ENCODE measurements at regions not wholly inside any gene's neighbourhood (a gene's known extent, or its start where the extent isn't known, plus 50 kb on each side); places are given as distances from the start of the nearest gene placed in this dataset.

GRCh38 chr7:85521108-85521694, 334.3 kb upstream of the SEMA3D start:
- no peak overlapping the region for H4K8ac ChIP-seq (ENCODE audit: low read depth, low read length)
- DNase-seq, result no peak
- no CpG with 5 or more reads among the region's 3 CpGs for WGBS (ENCODE audit: extremely low coverage, insufficient coverage, low lambda C conversion rate)
- no peaks in the 10 kb centered on the region for H3K79me1 ChIP-seq (ENCODE audit: low read length)
- H3K79me2 ChIP-seq (ENCODE audit: control insufficient read depth, insufficient read depth, low read length), result no peaks in the 10 kb centered on the region
- no peaks in the 10 kb centered on the region for H3K4me1 ChIP-seq (ENCODE audit: control insufficient read depth, low read depth, low read length)
- no peak overlapping the region for H3K4me3 ChIP-seq (ENCODE audit: low read length)
- H3K27ac ChIP-seq (ENCODE audit: low read depth, low read length), result no peak overlapping the region
- no peak overlapping the region for H2BK5ac ChIP-seq (ENCODE audit: low read length)
- no peaks in the 10 kb centered on the region for H3K27me3 ChIP-seq (ENCODE audit: insufficient read depth, low read length, poor library complexity)
- H2AK5ac ChIP-seq (ENCODE audit: low read length), result no peak overlapping the region
- H3K4me2 ChIP-seq (ENCODE audit: low read length), result no peak overlapping the region
- no peak overlapping the region for H3K56ac ChIP-seq (ENCODE audit: low read length)
- no peak overlapping the region for H3K4ac ChIP-seq (ENCODE audit: low read depth, low read length)
- H3K23ac ChIP-seq (ENCODE audit: low read length), result no peak overlapping the region
- no peaks in the 10 kb centered on the region for H3K36me3 ChIP-seq (ENCODE audit: control insufficient read depth, insufficient read depth, low read length)
- H3K18ac ChIP-seq (ENCODE audit: low read length), result no peak overlapping the region
- no peak overlapping the region for H2BK120ac ChIP-seq (ENCODE audit: low read depth, low read length)
- H3K9ac ChIP-seq (ENCODE audit: low read length), result no peak overlapping the region
- H2BK15ac ChIP-seq (replicated peaks; ENCODE audit: low read depth), result no peak overlapping the region
- H4K5ac ChIP-seq (ENCODE audit: low read length), result no peak overlapping the region

DNA sequence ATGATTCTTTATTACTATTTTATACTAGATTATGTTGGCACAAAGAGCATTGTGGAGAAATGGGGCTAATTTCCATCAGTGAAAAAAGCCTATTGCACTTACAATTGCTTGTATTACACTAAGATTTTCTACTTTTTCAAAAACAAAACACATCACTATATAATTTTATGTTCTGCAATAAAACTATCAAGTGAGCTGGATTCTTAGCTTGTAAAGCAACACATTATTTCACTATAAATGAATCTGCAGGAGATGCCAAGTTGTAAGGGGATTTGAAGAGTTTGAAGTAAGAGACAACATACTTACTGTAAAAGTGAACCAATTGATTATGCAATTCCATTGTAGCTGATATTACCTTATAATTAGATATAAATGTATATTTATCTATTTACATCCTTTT, 333.3 kb upstream of the SEMA3D start:
- H3K18ac ChIP-seq (ENCODE audit: low read length), result no peak overlapping the region
- DNase-seq, result no peak
- no peak overlapping the region for H2BK15ac ChIP-seq (replicated peaks; ENCODE audit: low read depth)
- H3K27me3 ChIP-seq (ENCODE audit: insufficient read depth, low read length, poor library complexity), result no peaks in the 10 kb centered on the region
- H2AK5ac ChIP-seq (ENCODE audit: low read length), result no peak overlapping the region
- no peak overlapping the region for H3K9ac ChIP-seq (ENCODE audit: low read length)
- no peak overlapping the region for H2BK120ac ChIP-seq (ENCODE audit: low read depth, low read length)
- H3K27ac ChIP-seq (ENCODE audit: low read depth, low read length), result no peak overlapping the region
- H3K36me3 ChIP-seq (ENCODE audit: control insufficient read depth, insufficient read depth, low read length), result no peaks in the 10 kb centered on the region
- no peak overlapping the region for H3K4me3 ChIP-seq (ENCODE audit: low read length)
- no peak overlapping the region for H3K4me2 ChIP-seq (ENCODE audit: low read length)
- no peak overlapping the region for H3K4ac ChIP-seq (ENCODE audit: low read depth, low read length)
- H3K4me1 ChIP-seq (ENCODE audit: control insufficient read depth, low read depth, low read length), result no peaks in the 10 kb centered on the region
- no peaks in the 10 kb centered on the region for H3K79me2 ChIP-seq (ENCODE audit: control insufficient read depth, insufficient read depth, low read length)
- H4K8ac ChIP-seq (ENCODE audit: low read depth, low read length), result no peak overlapping the region
- H3K79me1 ChIP-seq (ENCODE audit: low read length), result no peaks in the 10 kb centered on the region
- no peak overlapping the region for H4K5ac ChIP-seq (ENCODE audit: low read length)
- H3K56ac ChIP-seq (ENCODE audit: low read length), result no peak overlapping the region
- no peak overlapping the region for H3K23ac ChIP-seq (ENCODE audit: low read length)
- no peak overlapping the region for H2BK5ac ChIP-seq (ENCODE audit: low read length)

DNA sequence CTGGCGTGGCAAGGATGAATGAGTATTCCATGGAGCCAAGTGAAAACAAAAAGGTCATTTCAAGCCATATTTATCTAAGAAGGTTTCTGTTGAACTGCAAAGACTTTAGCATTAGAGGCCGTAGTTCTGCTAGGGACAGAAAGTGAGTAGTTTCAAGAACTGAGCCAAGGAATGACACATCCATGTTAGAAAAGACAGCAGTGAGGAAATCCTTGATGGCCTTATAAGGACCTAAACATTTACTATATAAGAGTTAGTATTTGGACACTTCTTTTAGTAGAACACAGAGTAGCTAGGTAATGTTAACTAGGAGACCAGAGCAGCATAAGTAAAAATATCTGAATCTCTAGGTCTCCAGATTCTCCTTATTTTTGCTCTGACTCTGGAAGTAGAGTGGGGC, 329.8 kb upstream of the SEMA3D start:
- no peak overlapping the region for H3K4me3 ChIP-seq (ENCODE audit: low read length)
- no peak overlapping the region for H3K23ac ChIP-seq (ENCODE audit: low read length)
- no peak overlapping the region for H2BK120ac ChIP-seq (ENCODE audit: low read depth, low read length)
- no peak overlapping the region for H3K18ac ChIP-seq (ENCODE audit: low read length)
- H4K8ac ChIP-seq (ENCODE audit: low read depth, low read length), result no peak overlapping the region
- H3K27ac ChIP-seq (ENCODE audit: low read depth, low read length), result no peak overlapping the region
- H3K4me2 ChIP-seq (ENCODE audit: low read length), result no peak overlapping the region
- H3K79me2 ChIP-seq (ENCODE audit: control insufficient read depth, insufficient read depth, low read length), result no peaks in the 10 kb centered on the region
- no peak overlapping the region for H4K5ac ChIP-seq (ENCODE audit: low read length)
- no peaks in the 10 kb centered on the region for H3K79me1 ChIP-seq (ENCODE audit: low read length)
- no peaks in the 10 kb centered on the region for H3K27me3 ChIP-seq (ENCODE audit: insufficient read depth, low read length, poor library complexity)
- H2BK15ac ChIP-seq (replicated peaks; ENCODE audit: low read depth), result no peak overlapping the region
- no peak overlapping the region for H3K56ac ChIP-seq (ENCODE audit: low read length)
- H3K4ac ChIP-seq (ENCODE audit: low read depth, low read length), result no peak overlapping the region
- H3K4me1 ChIP-seq (ENCODE audit: control insufficient read depth, low read depth, low read length), result no peaks in the 10 kb centered on the region
- no peak overlapping the region for H3K9ac ChIP-seq (ENCODE audit: low read length)
- no peak overlapping the region for H2BK5ac ChIP-seq (ENCODE audit: low read length)
- H3K36me3 ChIP-seq (ENCODE audit: control insufficient read depth, insufficient read depth, low read length), result no peaks in the 10 kb centered on the region
- no CpG with 5 or more reads among the region's 2 CpGs for WGBS (ENCODE audit: extremely low coverage, insufficient coverage, low lambda C conversion rate)
- no peak for DNase-seq
- no peak overlapping the region for H2AK5ac ChIP-seq (ENCODE audit: low read length)

DNA sequence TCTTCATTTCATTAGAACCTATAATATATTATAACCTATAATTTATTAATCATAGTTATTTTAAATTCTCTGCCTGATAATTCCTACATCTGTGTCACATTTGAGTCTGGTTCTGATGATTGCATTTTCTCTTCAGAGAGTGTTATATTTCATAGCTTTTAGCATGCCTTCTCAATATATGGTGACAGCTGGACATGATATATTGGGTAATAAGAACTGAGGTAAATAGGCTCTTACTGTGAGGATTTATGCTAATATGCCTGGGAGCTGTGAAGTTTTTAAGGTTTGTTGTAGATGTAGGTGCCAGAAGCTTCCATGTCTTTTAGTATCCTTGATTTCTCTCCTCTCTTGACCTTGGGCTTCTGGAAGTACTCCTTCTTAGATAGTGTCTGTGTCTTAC, 325.9 kb upstream of the SEMA3D start:
- H2BK120ac ChIP-seq (ENCODE audit: low read depth, low read length), result no peak overlapping the region
- no peak overlapping the region for H2BK15ac ChIP-seq (replicated peaks; ENCODE audit: low read depth)
- no peak overlapping the region for H3K4ac ChIP-seq (ENCODE audit: low read depth, low read length)
- H3K27me3 ChIP-seq (ENCODE audit: insufficient read depth, low read length, poor library complexity), result no peaks in the 10 kb centered on the region
- H3K23ac ChIP-seq (ENCODE audit: low read length), result no peak overlapping the region
- H3K9ac ChIP-seq (ENCODE audit: low read length), result no peak overlapping the region
- H3K18ac ChIP-seq (ENCODE audit: low read length), result no peak overlapping the region
- no peak overlapping the region for H3K4me3 ChIP-seq (ENCODE audit: low read length)
- H3K79me2 ChIP-seq (ENCODE audit: control insufficient read depth, insufficient read depth, low read length), result no peaks in the 10 kb centered on the region
- H3K4me2 ChIP-seq (ENCODE audit: low read length), result no peak overlapping the region
- no peak overlapping the region for H2AK5ac ChIP-seq (ENCODE audit: low read length)
- no peaks in the 10 kb centered on the region for H3K79me1 ChIP-seq (ENCODE audit: low read length)
- H2BK5ac ChIP-seq (ENCODE audit: low read length), result no peak overlapping the region
- no peak overlapping the region for H3K27ac ChIP-seq (ENCODE audit: low read depth, low read length)
- H3K4me1 ChIP-seq (ENCODE audit: control insufficient read depth, low read depth, low read length), result no peaks in the 10 kb centered on the region
- H4K5ac ChIP-seq (ENCODE audit: low read length), result no peak overlapping the region
- DNase-seq, result no peak
- no peak overlapping the region for H3K56ac ChIP-seq (ENCODE audit: low read length)
- H3K36me3 ChIP-seq (ENCODE audit: control insufficient read depth, insufficient read depth, low read length), result no peaks in the 10 kb centered on the region
- H4K8ac ChIP-seq (ENCODE audit: low read depth, low read length), result no peak overlapping the region

- Histone ChIP-seq H3K79me1 (ENCODE audit: low read length) (no peaks in the 10 kb centered on the region), H3K4me3 (ENCODE audit: low read length) (no peak overlapping the region), H3K4ac (ENCODE audit: low read depth, low read length) (no peak overlapping the region), H3K36me3 (ENCODE audit: control insufficient read depth, insufficient read depth, low read length) (no peaks in the 10 kb centered on the region), H3K4me1 (ENCODE audit: control insufficient read depth, low read depth, low read length) (no peaks in the 10 kb centered on the region), H4K8ac (ENCODE audit: low read depth, low read length) (no peak overlapping the region), H3K27ac (ENCODE audit: low read depth, low read length) (no peak overlapping the region), H3K18ac (ENCODE audit: low read length) (no peak overlapping the region), H2BK5ac (ENCODE audit: low read length) (no peak overlapping the region), H2BK15ac (replicated peaks; ENCODE audit: low read depth) (no peak overlapping the region), H3K9ac (ENCODE audit: low read length) (no peak overlapping the region), H2AK5ac (ENCODE audit: low read length) (no peak overlapping the region), H3K4me2 (ENCODE audit: low read length) (no peak overlapping the region), H3K79me2 (ENCODE audit: control insufficient read depth, insufficient read depth, low read length) (no peaks in the 10 kb centered on the region), H3K56ac (ENCODE audit: low read length) (no peak overlapping the region), H4K5ac (ENCODE audit: low read length) (no peak overlapping the region), H2BK120ac (ENCODE audit: low read depth, low read length) (no peak overlapping the region), H3K23ac (ENCODE audit: low read length) (no peak overlapping the region), H3K27me3 (ENCODE audit: insufficient read depth, low read length, poor library complexity) (no peaks in the 10 kb centered on the region)
- no peak for DNase-seq
- WGBS (ENCODE audit: extremely low coverage, insufficient coverage, low lambda C conversion rate), result no CpG with 5 or more reads among the region's 2 CpGs
Measured at GRCh38 chr7:85510287-85510686, 323.4 kb upstream of the SEMA3D start.

DNA sequence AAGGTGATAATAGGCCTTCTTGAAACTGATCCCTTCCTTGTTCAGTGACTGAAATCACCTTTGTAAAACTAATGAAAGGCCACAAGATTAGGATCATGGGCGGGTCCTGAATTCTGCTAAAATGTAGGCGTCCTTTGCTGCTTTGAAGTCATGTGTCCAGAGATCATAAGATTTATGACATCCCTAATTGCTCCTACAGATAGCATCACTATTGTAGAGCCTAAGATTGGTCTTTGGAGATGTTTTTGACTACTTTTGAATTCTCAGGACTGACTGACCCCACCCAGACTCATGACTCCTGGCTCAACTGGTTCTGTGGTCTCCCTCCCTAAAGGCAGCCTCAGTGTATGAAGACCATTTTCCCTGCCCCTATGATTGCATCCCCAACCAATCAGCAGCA, 322.6 kb upstream of the SEMA3D start:
- no peak overlapping the region for H2BK120ac ChIP-seq (ENCODE audit: low read depth, low read length)
- no peaks in the 10 kb centered on the region for H3K27me3 ChIP-seq (ENCODE audit: insufficient read depth, low read length, poor library complexity)
- no CpG with 5 or more reads among the region's 2 CpGs for WGBS (ENCODE audit: extremely low coverage, insufficient coverage, low lambda C conversion rate)
- H3K9ac ChIP-seq (ENCODE audit: low read length), result no peak overlapping the region
- H4K8ac ChIP-seq (ENCODE audit: low read depth, low read length), result no peak overlapping the region
- H3K4ac ChIP-seq (ENCODE audit: low read depth, low read length), result no peak overlapping the region
- no peak overlapping the region for H2AK5ac ChIP-seq (ENCODE audit: low read length)
- DNase-seq, result no peak
- no peak overlapping the region for H4K5ac ChIP-seq (ENCODE audit: low read length)
- H3K4me1 ChIP-seq (ENCODE audit: control insufficient read depth, low read depth, low read length), result no peaks in the 10 kb centered on the region
- H3K56ac ChIP-seq (ENCODE audit: low read length), result no peak overlapping the region
- H3K79me2 ChIP-seq (ENCODE audit: control insufficient read depth, insufficient read depth, low read length), result no peaks in the 10 kb centered on the region
- no peaks in the 10 kb centered on the region for H3K79me1 ChIP-seq (ENCODE audit: low read length)
- H3K4me2 ChIP-seq (ENCODE audit: low read length), result no peak overlapping the region
- H2BK5ac ChIP-seq (ENCODE audit: low read length), result no peak overlapping the region
- H3K36me3 ChIP-seq (ENCODE audit: control insufficient read depth, insufficient read depth, low read length), result no peaks in the 10 kb centered on the region
- H3K27ac ChIP-seq (ENCODE audit: low read depth, low read length), result no peak overlapping the region
- H2BK15ac ChIP-seq (replicated peaks; ENCODE audit: low read depth), result no peak overlapping the region
- H3K23ac ChIP-seq (ENCODE audit: low read length), result no peak overlapping the region
- no peak overlapping the region for H3K18ac ChIP-seq (ENCODE audit: low read length)
- no peak overlapping the region for H3K4me3 ChIP-seq (ENCODE audit: low read length)
